HepG2 (cell line): ENCODE measurements at regions not wholly inside any gene's neighbourhood (a gene's known extent, or its start where the extent isn't known, plus 50 kb on each side); places are given as distances from the start of the nearest gene placed in this dataset.

Source experiments
- ATAC-seq: fragments of 200-7000 bp; cut with Tn5 transposase; 3 replicates; pipeline ENCODE4 v1.9.1; 2020; ENCODE audit warnings: mild to moderate bottlenecking, moderate library complexity
- BruUV-seq: library from RNA; stranded (reverse); fragments of 400-500 nt; replicated peaks from 2 replicates; lab custom pipeline; 2021; lab: Mats Ljungman, UMichigan
- CTCF ChIA-PET: fragments of 300-600 bp; formaldehyde crosslinking; extraction: SDS; loops from one replicate; lab custom pipeline; 2021; ENCODE audit warnings: low total read pairs, inconsistent platforms, low intra/inter-chr PET ratio; lab: Yijun Ruan, JAX
- POLR2A ChIA-PET: fragments of 350-600 bp; sonication (Branson Sonifier 250); formaldehyde crosslinking; loops from one replicate; lab custom pipeline; 2020; ENCODE audit warnings: antibody characterized with exemption, inconsistent platforms; lab: Yijun Ruan, JAX
- DNase-seq: peaks from one replicate; pipeline ENCODE4 v3.0.0-alpha.2; 2015; ENCODE audit warnings: low spot score
- FAIRE-seq: peaks from 3 replicates; lab custom pipeline; 2011; peaks lifted over from hg19 to GRCh38; lab: Jason Lieb, UNC
- H2AFZ ChIP-seq: one replicate; pipeline ENCODE4 v1.6.1; 2011; ENCODE audit warnings: low read length, inconsistent platforms
- H3K27ac ChIP-seq: fragments of 300-600 bp; 3 replicates; pipeline ENCODE4 v1.8.0; 2011; ENCODE audit warnings: mixed run types, mild to moderate bottlenecking, mixed read lengths, low read length, inconsistent platforms; ENCODE audit not compliant: insufficient read depth; ENCODE audit errors: extremely low read length
- H3K27me3 ChIP-seq, 2 experiments: fragments of 200-600 bp in 1 of 2; 2 replicates in 1 of 2; 3 replicates in 1 of 2; pipeline versions ENCODE4 v1.6.0 to v1.8.0; 2011; ENCODE audit warnings: low read length in 2 of 2, mild to moderate bottlenecking in 2 of 2, moderate library complexity in 2 of 2, inconsistent platforms in 1 of 2; ENCODE audit not compliant: insufficient read depth in 2 of 2, control insufficient read depth in 1 of 2
- H3K36me3 ChIP-seq, 2 experiments: fragments of 200-600 bp in 1 of 2; replicated peaks in 1 of 2; 2 replicates in 1 of 2; 3 replicates in 1 of 2; pipeline versions ENCODE4 v1.5.1 to v1.8.0; 2011; ENCODE audit warnings: low read length in 2 of 2, inconsistent platforms in 1 of 2; ENCODE audit not compliant: insufficient read depth in 2 of 2, control insufficient read depth in 1 of 2
- H3K4me1 ChIP-seq: 2 replicates; pipeline ENCODE4 v1.5.1; 2012; ENCODE audit warnings: low read length, inconsistent platforms; ENCODE audit not compliant: insufficient read depth
- H3K4me2 ChIP-seq: 2 replicates; pipeline ENCODE4 v1.6.0; 2011; ENCODE audit warnings: low read depth, low read length, inconsistent platforms
- H3K4me3 ChIP-seq, 3 experiments: fragments of 200-600 bp in 1 of 3; sonication (generic), shearing (Covaris generic) in 1 of 3; replicated peaks in 1 of 3; 2 replicates each; pipeline ENCODE4 v1.5.1; 2011 to 2016; ENCODE audit warnings: low read length in 3 of 3, inconsistent platforms in 2 of 3, low read depth in 2 of 3, mild to moderate bottlenecking in 2 of 3, control low read depth in 1 of 3, mixed read lengths in 1 of 3; ENCODE audit not compliant: insufficient read depth in 1 of 3
- H3K79me2 ChIP-seq: one replicate; pipeline ENCODE4 v1.6.1; 2011; ENCODE audit warnings: low read length, inconsistent platforms; ENCODE audit not compliant: insufficient read depth
- H3K9ac ChIP-seq: 2 replicates; pipeline ENCODE4 v1.6.0; 2011; ENCODE audit warnings: mild to moderate bottlenecking, low read depth, low read length, inconsistent platforms; ENCODE audit not compliant: insufficient read depth
- H3K9me3 ChIP-seq: 2 replicates; pipeline ENCODE4 v1.5.1; 2012; ENCODE audit warnings: mild to moderate bottlenecking, low read length
- H4K20me1 ChIP-seq: 2 replicates; pipeline ENCODE4 v1.6.0; 2011; ENCODE audit warnings: inconsistent platforms, mild to moderate bottlenecking, low read length, moderate library complexity; ENCODE audit not compliant: insufficient read depth
- ARID5B ChIP-seq: IDR thresholded peaks from 2 replicates; pipeline ENCODE4 v1.4.0; 2020; ENCODE audit warnings: mild to moderate bottlenecking, missing genetic modification reagents
- MEF2D ChIP-seq: sonication (generic); formaldehyde crosslinking; IDR thresholded peaks from 2 replicates; pipeline ENCODE4 v1.5.1; 2020; ENCODE audit warnings: mild to moderate bottlenecking, missing genetic modification reagents
- ZNF414 ChIP-seq: sonication (generic); formaldehyde crosslinking; IDR thresholded peaks from 2 replicates; pipeline ENCODE4 v1.5.0; 2020; ENCODE audit warnings: missing genetic modification reagents
- ZNF564 ChIP-seq: sonication (generic); formaldehyde crosslinking; IDR thresholded peaks from 2 replicates; pipeline ENCODE4 v1.8.1; 2023; ENCODE audit warnings: mild to moderate bottlenecking, missing genetic modification reagents
- ZNF7 ChIP-seq: IDR thresholded peaks from 2 replicates; pipeline ENCODE4 v1.6.1; 2016; ENCODE audit warnings: missing biosample characterization, missing genetic modification reagents
- ZNF747 ChIP-seq: sonication (generic); formaldehyde crosslinking; IDR thresholded peaks from 2 replicates; pipeline ENCODE4 v1.8.1; 2023; ENCODE audit warnings: missing genetic modification reagents, mild to moderate bottlenecking, borderline replicate concordance
- ZSCAN5A ChIP-seq: sonication (generic); formaldehyde crosslinking; IDR thresholded peaks from 2 replicates; pipeline ENCODE4 v1.8.0; 2022; ENCODE audit warnings: mild to moderate bottlenecking, missing genetic modification reagents, borderline replicate concordance
- WGBS: methylation state at CpG from one replicate; pipeline ENCODE4 v1.1.6; 2017; ENCODE audit warnings: low lambda C conversion rate; 5-methylcytosine and 5-hydroxymethylcytosine counted together
- in situ Hi-C: cut with HindIII; loops from 2 replicates; pipeline ENCODE4 v1.10.0; 2017; ENCODE audit warnings: low pct_unique_long_range_greater_than_20kb; ENCODE audit not compliant: extremely low pct_ligation_motif_present
- intact Hi-C: fragments of 100-400 bp; cut with micrococcal nuclease; formaldehyde crosslinking; loops from one replicate; pipeline ENCODE4 v1.10.0; 2022; ENCODE audit not compliant: unreplicated experiment
- TF ChIP-seq, protein P1 (sequence below): IDR thresholded peaks from 2 replicates; pipeline ENCODE4 v1.6.1; 2016
- TF ChIP-seq, protein P2 (sequence below): sonication (generic); formaldehyde crosslinking; IDR thresholded peaks from 2 replicates; pipeline ENCODE4 v1.5.0; 2020; ENCODE audit warnings: mild to moderate bottlenecking, missing genetic modification reagents

DNA sequence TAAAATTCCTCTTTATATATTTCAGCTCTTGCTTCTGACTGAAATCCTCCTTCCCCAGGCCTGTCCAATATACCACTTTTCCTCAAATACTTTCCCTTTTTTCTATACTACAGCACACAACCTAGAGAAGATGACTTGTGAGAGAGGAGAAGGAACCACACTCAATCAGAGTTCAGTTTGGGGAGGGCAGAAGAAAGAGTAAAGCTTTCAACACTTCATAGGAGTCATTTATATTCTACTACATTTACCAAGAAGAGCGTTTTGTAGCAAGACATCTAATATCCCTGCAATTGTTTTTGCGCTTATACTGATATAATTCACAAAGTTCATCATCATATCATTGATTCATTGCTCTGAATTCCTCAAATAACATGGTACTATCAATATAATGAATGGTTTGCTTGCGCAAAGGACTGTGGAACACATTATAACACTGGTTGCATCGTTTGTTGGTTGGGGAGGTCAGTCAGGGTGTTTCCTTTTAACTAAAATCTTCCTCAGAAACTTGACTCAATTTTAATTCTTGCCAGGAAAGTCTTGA lies 792.5 kb upstream of the CELF2 start:
- H3K4me3 ChIP-seq = no peak overlapping the region
- H3K9me3 ChIP-seq = peaks cover 92% of the 10 kb centered on the region
- BruUV-seq = no TSS peak
- no peak overlapping the region for H3K9ac ChIP-seq
- intact Hi-C loops = no loop called here
- H3K4me2 ChIP-seq = no peak overlapping the region
- ChIA-PET CTCF (no interaction called here), POLR2A (no interaction called here)
- no peak for ATAC-seq
- H3K4me1 ChIP-seq = no peaks in the 10 kb centered on the region
- FAIRE-seq = no peak
- H3K27me3 ChIP-seq = no peaks in the 10 kb centered on the region
- H3K79me2 ChIP-seq = no peaks in the 10 kb centered on the region
- DNase-seq = no peak
- H3K36me3 ChIP-seq = no peaks in the 10 kb centered on the region
- no peak overlapping the region for H2AFZ ChIP-seq
- TF ChIP-seq ZSCAN5A (CRISPR knock-in tag) = no peak
- TF ChIP-seq ZNF7 (CRISPR knock-in tag) = no peak
- no peak for TF ChIP-seq ZNF747 (CRISPR knock-in tag)
- no peak for TF ChIP-seq ZNF414 (CRISPR knock-in tag)
- TF ChIP-seq ZNF564 (CRISPR knock-in tag) = no peak
- TF ChIP-seq MEF2D (CRISPR knock-in tag) = no peak
- TF ChIP-seq, protein P1, sequence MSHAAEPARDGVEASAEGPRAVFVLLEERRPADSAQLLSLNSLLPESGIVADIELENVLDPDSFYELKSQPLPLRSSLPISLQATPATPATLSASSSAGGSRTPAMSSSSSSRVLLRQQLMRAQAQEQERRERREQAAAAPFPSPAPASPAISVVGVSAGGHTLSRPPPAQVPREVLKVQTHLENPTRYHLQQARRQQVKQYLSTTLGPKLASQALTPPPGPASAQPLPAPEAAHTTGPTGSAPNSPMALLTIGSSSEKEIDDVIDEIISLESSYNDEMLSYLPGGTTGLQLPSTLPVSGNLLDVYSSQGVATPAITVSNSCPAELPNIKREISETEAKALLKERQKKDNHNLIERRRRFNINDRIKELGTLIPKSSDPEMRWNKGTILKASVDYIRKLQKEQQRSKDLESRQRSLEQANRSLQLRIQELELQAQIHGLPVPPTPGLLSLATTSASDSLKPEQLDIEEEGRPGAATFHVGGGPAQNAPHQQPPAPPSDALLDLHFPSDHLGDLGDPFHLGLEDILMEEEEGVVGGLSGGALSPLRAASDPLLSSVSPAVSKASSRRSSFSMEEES = no peak
- TF ChIP-seq, protein P2, sequence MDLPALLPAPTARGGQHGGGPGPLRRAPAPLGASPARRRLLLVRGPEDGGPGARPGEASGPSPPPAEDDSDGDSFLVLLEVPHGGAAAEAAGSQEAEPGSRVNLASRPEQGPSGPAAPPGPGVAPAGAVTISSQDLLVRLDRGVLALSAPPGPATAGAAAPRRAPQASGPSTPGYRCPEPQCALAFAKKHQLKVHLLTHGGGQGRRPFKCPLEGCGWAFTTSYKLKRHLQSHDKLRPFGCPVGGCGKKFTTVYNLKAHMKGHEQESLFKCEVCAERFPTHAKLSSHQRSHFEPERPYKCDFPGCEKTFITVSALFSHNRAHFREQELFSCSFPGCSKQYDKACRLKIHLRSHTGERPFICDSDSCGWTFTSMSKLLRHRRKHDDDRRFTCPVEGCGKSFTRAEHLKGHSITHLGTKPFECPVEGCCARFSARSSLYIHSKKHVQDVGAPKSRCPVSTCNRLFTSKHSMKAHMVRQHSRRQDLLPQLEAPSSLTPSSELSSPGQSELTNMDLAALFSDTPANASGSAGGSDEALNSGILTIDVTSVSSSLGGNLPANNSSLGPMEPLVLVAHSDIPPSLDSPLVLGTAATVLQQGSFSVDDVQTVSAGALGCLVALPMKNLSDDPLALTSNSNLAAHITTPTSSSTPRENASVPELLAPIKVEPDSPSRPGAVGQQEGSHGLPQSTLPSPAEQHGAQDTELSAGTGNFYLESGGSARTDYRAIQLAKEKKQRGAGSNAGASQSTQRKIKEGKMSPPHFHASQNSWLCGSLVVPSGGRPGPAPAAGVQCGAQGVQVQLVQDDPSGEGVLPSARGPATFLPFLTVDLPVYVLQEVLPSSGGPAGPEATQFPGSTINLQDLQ (CRISPR knock-in tag) = no peak
- no peak for TF ChIP-seq ARID5B (CRISPR knock-in tag)
- no peak overlapping the region for H3K27ac ChIP-seq
- no peaks in the 10 kb centered on the region for H4K20me1 ChIP-seq
- WGBS = under 1% methylated on average over 4 of the region's 4 CpGs
- in situ Hi-C loops = no loop called here
